ENCODE measurements at regions not wholly inside any gene's neighbourhood (a gene's known extent, or its start where the extent isn't known, plus 50 kb on each side); places are given as distances from the start of the nearest gene placed in this dataset.

- H3K27ac Mint-ChIP-seq = no peak overlapping the region
- no peaks in the 10 kb centered on the region for H3K9me3 Mint-ChIP-seq
- no peak for DNase-seq
- H3K4me3 Mint-ChIP-seq = no peak overlapping the region
- Histone ChIP-seq H3K4me3 (ENCODE audit: low read depth, low read length) (no peak overlapping the region), H3K27me3 (ENCODE audit: control insufficient read depth, insufficient read depth, low read length) (peaks cover 5% of the 10 kb centered on the region), H3K9me3 (ENCODE audit: control insufficient read depth in 2 of 2, low read length in 2 of 2) (no peaks in the 10 kb centered on the region), H3K36me3 (ENCODE audit: control insufficient read depth, insufficient read depth, low read length) (no peaks in the 10 kb centered on the region), H3K27ac (ENCODE audit: insufficient read depth, low read length, poor library complexity, severe bottlenecking) (no peak overlapping the region), H3K4me1 (ENCODE audit: control insufficient read depth, insufficient read depth, low read length, poor library complexity, severe bottlenecking) (peaks cover 9% of the 10 kb centered on the region)
- H3K4me1 Mint-ChIP-seq = peaks cover 6 to 14% (median 8%) of the 10 kb centered on the region in 4 donors
- peaks cover 24% of the 10 kb centered on the region for H3K27me3 Mint-ChIP-seq
- ATAC-seq (ENCODE audit: low read depth in 2 of 2) = no peak
- no peaks in the 10 kb centered on the region for H3K36me3 Mint-ChIP-seq
These were observed 53.0 kb upstream of the PITRM1 start for GRCh38 chr10:3225561-3225960.

DNA sequence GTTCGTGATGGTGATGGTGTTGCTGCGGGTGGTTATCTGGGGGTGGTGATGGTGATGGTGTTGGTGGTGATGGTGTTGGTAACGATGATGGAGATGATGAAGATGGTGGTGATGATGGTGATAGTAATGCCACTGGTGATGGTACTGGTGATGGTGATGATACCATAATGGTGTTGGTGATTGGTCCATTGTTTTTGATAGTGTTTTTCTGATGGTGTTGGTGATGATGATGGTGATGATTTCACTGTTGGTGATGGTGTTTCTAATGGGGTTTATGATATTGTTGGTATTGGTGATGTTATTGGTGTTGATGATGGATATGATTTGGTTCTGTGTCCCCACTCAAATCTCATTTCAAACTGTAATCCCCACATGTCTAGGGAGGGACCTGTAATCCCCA is 51.7 kb upstream of the PITRM1 start:
- Histone ChIP-seq H3K27me3 (ENCODE audit: control insufficient read depth, insufficient read depth, low read length) (peaks cover 4% of the 10 kb centered on the region), H3K27ac (ENCODE audit: insufficient read depth, low read length, poor library complexity, severe bottlenecking) (no peak overlapping the region), H3K4me1 (ENCODE audit: control insufficient read depth, insufficient read depth, low read length, poor library complexity, severe bottlenecking) (peaks cover 9% of the 10 kb centered on the region), H3K36me3 (ENCODE audit: control insufficient read depth, insufficient read depth, low read length) (no peaks in the 10 kb centered on the region), H3K4me3 (ENCODE audit: low read depth, low read length) (no peak overlapping the region), H3K9me3 (ENCODE audit: control insufficient read depth in 2 of 2, low read length in 2 of 2) (no peaks in the 10 kb centered on the region)
- H3K9me3 Mint-ChIP-seq = peaks cover 0 to 3% (median 0%) of the 10 kb centered on the region in 7 donors
- H3K4me1 Mint-ChIP-seq = peaks cover 6 to 14% (median 8%) of the 10 kb centered on the region in 4 donors
- ATAC-seq (ENCODE audit: low read depth in 2 of 2) (no peak), DNase-seq (no peak)
- peaks cover 26% of the 10 kb centered on the region for H3K27me3 Mint-ChIP-seq
- H3K36me3 Mint-ChIP-seq = no peaks in the 10 kb centered on the region
- no peak overlapping the region for H3K27ac Mint-ChIP-seq
- H3K4me3 Mint-ChIP-seq = no peak overlapping the region

GRCh38 chr10:3222626-3223025 is 50.0 kb upstream of the PITRM1 start:
- H3K4me1 ChIP-seq (ENCODE audit: control insufficient read depth, insufficient read depth, low read length, poor library complexity, severe bottlenecking) = peaks cover 1% of the 10 kb centered on the region
- H3K9me3 ChIP-seq (ENCODE audit: control insufficient read depth in 2 of 2, low read length in 2 of 2) = no peaks in the 10 kb centered on the region
- no peak for ATAC-seq (ENCODE audit: low read depth in 2 of 2)
- H3K4me3 Mint-ChIP-seq = no peak overlapping the region
- no peaks in the 10 kb centered on the region for H3K36me3 ChIP-seq (ENCODE audit: control insufficient read depth, insufficient read depth, low read length)
- no peak for DNase-seq
- H3K36me3 Mint-ChIP-seq = no peaks in the 10 kb centered on the region
- H3K27ac ChIP-seq (ENCODE audit: insufficient read depth, low read length, poor library complexity, severe bottlenecking) = no peak overlapping the region
- H3K27ac Mint-ChIP-seq = no peak overlapping the region
- H3K27me3 ChIP-seq (ENCODE audit: control insufficient read depth, insufficient read depth, low read length) = peaks cover 4% of the 10 kb centered on the region
- H3K4me3 ChIP-seq (ENCODE audit: low read depth, low read length) = no peak overlapping the region
- peaks cover 0 to 4% (median 2%) of the 10 kb centered on the region in 4 donors for H3K4me1 Mint-ChIP-seq
- peaks cover 0 to 5% (median 0%) of the 10 kb centered on the region in 7 donors for H3K9me3 Mint-ChIP-seq
- peaks cover 18% of the 10 kb centered on the region for H3K27me3 Mint-ChIP-seq
